ENCODE measurements at regions not wholly inside any gene's neighbourhood (a gene's known extent, or its start where the extent isn't known, plus 50 kb on each side); places are given as distances from the start of the nearest gene placed in this dataset.
A peak's percentile ranks its signal among the peaks of the same experiment; 100 is the strongest.
"Not testable (repeated sequence)": the region's sequence is repeated elsewhere in the genome, so short reads cannot be mapped to it uniquely, and the experiment has no call there.

DNA sequence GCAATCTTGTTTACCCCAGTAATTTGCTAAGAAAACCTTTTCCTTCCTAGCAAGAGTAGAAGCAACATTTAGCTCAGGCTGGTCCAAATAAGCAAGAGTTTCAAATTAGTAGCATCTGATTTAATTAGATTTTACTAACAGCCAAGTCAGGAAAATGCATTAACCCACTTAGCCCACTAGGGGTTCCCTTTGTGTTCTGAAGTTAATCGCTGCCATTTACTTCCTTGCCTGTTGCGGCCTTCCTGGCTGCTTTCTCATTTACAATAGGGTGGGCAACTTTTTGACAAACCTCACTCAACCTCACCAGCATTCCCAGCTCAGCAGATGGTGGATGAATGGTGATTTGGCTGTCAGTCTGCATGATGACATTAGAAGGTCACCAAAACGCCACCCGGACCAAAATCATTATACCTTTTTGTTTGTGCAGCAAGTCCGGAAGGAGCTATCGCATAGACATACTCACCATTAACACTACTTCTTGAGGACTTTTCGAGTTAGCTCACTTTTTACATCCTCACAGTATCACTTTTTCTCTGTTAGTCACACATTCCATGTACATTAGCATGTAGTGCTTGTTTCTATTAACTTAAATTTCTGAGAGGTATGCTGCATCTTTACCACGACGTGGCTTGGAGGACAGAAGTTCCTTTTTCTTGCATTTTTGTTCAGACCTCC, 101.5 kb upstream of the SETBP1 start:
- WGBS (ENCODE audit: insufficient coverage, insufficient read length) = no CpG with 5 or more reads among the region's 9 CpGs
- peak; percentile 35 for DNase-seq (ENCODE audit: low read depth, low spot score)

GRCh38 chr18:44579745-44580144, 100.9 kb upstream of the SETBP1 start:
- no peak overlapping the region for H3K4me3 ChIP-seq (ENCODE audit: low read length)
- no peaks in the 10 kb centered on the region for H3K4me1 ChIP-seq (ENCODE audit: control insufficient read depth, insufficient read depth, low read length)
- no peak overlapping the region for H3K27ac ChIP-seq (ENCODE audit: low read length)
- WGBS (ENCODE audit: insufficient coverage, insufficient read length) = no CpG with 5 or more reads among the region's 7 CpGs
- H3K36me3 ChIP-seq (ENCODE audit: control insufficient read depth, insufficient read depth, low read length) = no peaks in the 10 kb centered on the region
- no peak for DNase-seq (ENCODE audit: low read depth, low spot score)
- H3K9me3 ChIP-seq (ENCODE audit: control insufficient read depth, insufficient read depth, low read length) = no peaks in the 10 kb centered on the region
- no peaks in the 10 kb centered on the region for H3K27me3 ChIP-seq (ENCODE audit: control insufficient read depth, insufficient read depth, low read length)

More for the DNA sequence above, 101.5 kb upstream of the SETBP1 start:
- no peak overlapping the region for H3K27ac ChIP-seq (ENCODE audit: low read length)
- no peaks in the 10 kb centered on the region for H3K4me1 ChIP-seq (ENCODE audit: control insufficient read depth, insufficient read depth, low read length)
- H3K27me3 ChIP-seq (ENCODE audit: control insufficient read depth, insufficient read depth, low read length) = no peaks in the 10 kb centered on the region
- no peaks in the 10 kb centered on the region for H3K36me3 ChIP-seq (ENCODE audit: control insufficient read depth, insufficient read depth, low read length)
- H3K9me3 ChIP-seq (ENCODE audit: control insufficient read depth, insufficient read depth, low read length) = no peaks in the 10 kb centered on the region
- H3K4me3 ChIP-seq (ENCODE audit: low read length) = no peak overlapping the region

DNA sequence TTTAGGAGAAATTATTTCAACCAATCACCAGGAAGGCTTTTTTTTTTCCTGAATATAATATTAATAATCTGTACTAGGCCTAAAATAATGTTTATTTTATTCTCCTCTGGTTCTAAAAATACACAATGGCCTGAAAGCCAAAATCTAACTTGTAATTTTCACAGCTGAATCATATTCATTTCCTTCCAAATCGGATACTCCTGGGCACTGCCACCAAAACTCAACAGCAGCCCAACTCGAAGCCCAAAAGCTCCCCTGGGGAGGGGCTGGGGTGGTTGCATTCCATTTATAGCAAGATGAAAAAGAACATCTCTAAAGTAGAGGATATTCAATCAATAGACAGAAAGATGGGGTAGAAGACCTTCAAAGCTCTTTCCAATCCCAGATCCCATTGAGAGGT, 100.5 kb upstream of the SETBP1 start:
- Histone ChIP-seq H3K4me3 (ENCODE audit: low read length) (no peak overlapping the region), H3K9me3 (ENCODE audit: control insufficient read depth, insufficient read depth, low read length) (no peaks in the 10 kb centered on the region), H3K4me1 (ENCODE audit: control insufficient read depth, insufficient read depth, low read length) (no peaks in the 10 kb centered on the region), H3K27me3 (ENCODE audit: control insufficient read depth, insufficient read depth, low read length) (no peaks in the 10 kb centered on the region), H3K27ac (ENCODE audit: low read length) (no peak overlapping the region), H3K36me3 (ENCODE audit: control insufficient read depth, insufficient read depth, low read length) (no peaks in the 10 kb centered on the region)
- no peak for DNase-seq (ENCODE audit: low read depth, low spot score)
- WGBS (ENCODE audit: insufficient coverage, insufficient read length) = no CpG with 5 or more reads among the region's 2 CpGs

DNA sequence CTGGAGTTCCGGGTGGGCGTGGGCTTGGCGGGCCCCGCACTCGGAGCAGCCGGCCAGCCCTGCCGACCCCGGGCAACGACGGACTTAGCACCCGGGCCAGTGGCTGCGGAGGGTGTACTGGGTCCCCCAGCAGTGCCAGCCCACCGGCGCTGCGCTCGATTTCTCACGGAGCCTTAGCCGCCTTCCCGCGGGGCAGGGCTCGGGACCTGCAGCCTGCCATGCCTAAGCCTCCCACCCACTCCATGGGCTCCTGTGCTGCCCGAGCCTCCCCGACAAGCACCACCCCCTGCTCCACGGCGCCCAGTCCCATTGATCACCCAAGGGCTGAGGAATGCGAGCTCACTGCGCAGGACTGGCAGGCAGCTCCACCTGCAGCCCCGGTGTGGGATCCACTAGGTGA, 99.9 kb upstream of the SETBP1 start:
- not testable (repeated sequence) for H3K4me3 ChIP-seq (ENCODE audit: low read length); H3K4me1 ChIP-seq (ENCODE audit: control insufficient read depth, insufficient read depth, low read length); H3K9me3 ChIP-seq (ENCODE audit: control insufficient read depth, insufficient read depth, low read length); H3K27ac ChIP-seq (ENCODE audit: low read length); H3K36me3 ChIP-seq (ENCODE audit: control insufficient read depth, insufficient read depth, low read length); H3K27me3 ChIP-seq (ENCODE audit: control insufficient read depth, insufficient read depth, low read length); DNase-seq (ENCODE audit: low read depth, low spot score)
- no CpG with 5 or more reads among the region's 28 CpGs for WGBS (ENCODE audit: insufficient coverage, insufficient read length)

DNA sequence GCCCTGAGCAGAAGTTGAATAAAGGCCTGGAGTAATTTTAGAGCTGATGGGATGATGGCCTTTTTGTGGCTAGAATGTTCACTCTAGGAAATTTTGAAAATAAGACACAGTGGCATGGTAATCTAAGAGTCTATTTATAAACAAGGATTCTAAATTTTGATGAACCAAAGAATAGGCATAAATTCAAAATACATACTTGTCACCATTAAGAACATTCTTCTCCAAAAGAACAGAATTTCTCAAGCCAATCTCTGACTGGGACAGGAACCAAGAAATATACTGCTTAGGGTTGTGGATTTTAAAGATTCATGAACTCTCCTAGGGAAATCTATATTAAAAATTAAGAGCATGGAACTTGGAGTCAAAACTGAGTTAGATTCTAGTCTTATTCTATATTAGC, 98.2 kb upstream of the SETBP1 start:
- H3K4me1 ChIP-seq (ENCODE audit: control insufficient read depth, insufficient read depth, low read length) = no peaks in the 10 kb centered on the region; the same call in 1 of the 2 replicates
- H3K9me3 ChIP-seq (ENCODE audit: control insufficient read depth, insufficient read depth, low read length) = no peaks in the 10 kb centered on the region
- H3K4me3 ChIP-seq (ENCODE audit: low read length) = no peak overlapping the region
- no peak for DNase-seq (ENCODE audit: low read depth, low spot score)
- no peak overlapping the region for H3K27ac ChIP-seq (ENCODE audit: low read length)
- H3K27me3 ChIP-seq (ENCODE audit: control insufficient read depth, insufficient read depth, low read length) = no peaks in the 10 kb centered on the region
- H3K36me3 ChIP-seq (ENCODE audit: control insufficient read depth, insufficient read depth, low read length) = no peaks in the 10 kb centered on the region

- Histone ChIP-seq H3K4me1 (ENCODE audit: control insufficient read depth, insufficient read depth, low read length) (no peaks in the 10 kb centered on the region; the same call in 1 of the 2 replicates), H3K27me3 (ENCODE audit: control insufficient read depth, insufficient read depth, low read length) (no peaks in the 10 kb centered on the region), H3K27ac (ENCODE audit: low read length) (no peak overlapping the region), H3K4me3 (ENCODE audit: low read length) (no peak overlapping the region), H3K36me3 (ENCODE audit: control insufficient read depth, insufficient read depth, low read length) (no peaks in the 10 kb centered on the region), H3K9me3 (ENCODE audit: control insufficient read depth, insufficient read depth, low read length) (no peaks in the 10 kb centered on the region)
- no peak for DNase-seq (ENCODE audit: low read depth, low spot score)
Measured at GRCh38 chr18:44584900-44585299, 95.8 kb upstream of the SETBP1 start.

GRCh38 chr18:44586782-44587524, 93.7 kb upstream of the SETBP1 start:
- H3K36me3 ChIP-seq (ENCODE audit: control insufficient read depth, insufficient read depth, low read length) = no peaks in the 10 kb centered on the region
- DNase-seq (ENCODE audit: low read depth, low spot score) = no peak
- H3K4me3 ChIP-seq (ENCODE audit: low read length) = no peak overlapping the region
- no peaks in the 10 kb centered on the region for H3K27me3 ChIP-seq (ENCODE audit: control insufficient read depth, insufficient read depth, low read length)
- WGBS (ENCODE audit: insufficient coverage, insufficient read length) = no CpG with 5 or more reads among the region's 4 CpGs
- H3K27ac ChIP-seq (ENCODE audit: low read length) = no peak overlapping the region
- H3K4me1 ChIP-seq (ENCODE audit: control insufficient read depth, insufficient read depth, low read length) = no peaks in the 10 kb centered on the region; the same call in 1 of the 2 replicates
- H3K9me3 ChIP-seq (ENCODE audit: control insufficient read depth, insufficient read depth, low read length) = no peaks in the 10 kb centered on the region

DNA sequence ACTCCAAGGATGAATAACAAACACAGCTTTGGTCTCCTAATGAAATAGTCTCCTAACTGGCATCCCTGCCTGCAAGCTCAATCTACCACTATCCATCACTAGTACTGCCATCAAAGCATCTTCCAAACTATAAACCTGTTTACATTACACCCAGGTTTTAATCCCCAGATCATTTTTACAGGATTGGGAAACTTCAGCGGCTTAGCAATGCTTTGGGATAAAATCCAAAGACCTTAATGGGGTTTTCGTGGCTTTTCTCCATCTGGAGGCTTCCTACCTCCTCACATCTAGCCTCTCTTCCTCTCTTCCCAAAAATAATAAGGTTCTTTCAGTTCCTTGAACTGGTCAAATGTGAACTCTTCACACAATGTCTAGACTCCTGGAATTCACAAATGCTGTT, 92.2 kb upstream of the SETBP1 start:
- Histone ChIP-seq H3K4me1 (ENCODE audit: control insufficient read depth, insufficient read depth, low read length) (no peaks in the 10 kb centered on the region; the same call in 1 of the 2 replicates), H3K9me3 (ENCODE audit: control insufficient read depth, insufficient read depth, low read length) (no peaks in the 10 kb centered on the region), H3K27me3 (ENCODE audit: control insufficient read depth, insufficient read depth, low read length) (no peaks in the 10 kb centered on the region), H3K36me3 (ENCODE audit: control insufficient read depth, insufficient read depth, low read length) (no peaks in the 10 kb centered on the region), H3K27ac (ENCODE audit: low read length) (no peak overlapping the region), H3K4me3 (ENCODE audit: low read length) (no peak overlapping the region)
- WGBS (ENCODE audit: insufficient coverage, insufficient read length) = no CpG with 5 or more reads among the region's 2 CpGs
- DNase-seq (ENCODE audit: low read depth, low spot score) = no peak

GRCh38 chr18:44589693-44590355, 90.9 kb upstream of the SETBP1 start:
- Histone ChIP-seq H3K36me3 (ENCODE audit: control insufficient read depth, insufficient read depth, low read length) (no peaks in the 10 kb centered on the region), H3K27me3 (ENCODE audit: control insufficient read depth, insufficient read depth, low read length) (no peaks in the 10 kb centered on the region), H3K4me1 (ENCODE audit: control insufficient read depth, insufficient read depth, low read length) (no peaks in the 10 kb centered on the region; the same call in 1 of the 2 replicates), H3K9me3 (ENCODE audit: control insufficient read depth, insufficient read depth, low read length) (no peaks in the 10 kb centered on the region), H3K4me3 (ENCODE audit: low read length) (no peak overlapping the region), H3K27ac (ENCODE audit: low read length) (no peak overlapping the region)
- no peak for DNase-seq (ENCODE audit: low read depth, low spot score)
- WGBS (ENCODE audit: insufficient coverage, insufficient read length) = no CpG with 5 or more reads among the region's 3 CpGs

GRCh38 chr18:44590956-44591670, 89.6 kb upstream of the SETBP1 start:
- Histone ChIP-seq H3K36me3 (ENCODE audit: control insufficient read depth, insufficient read depth, low read length) (no peaks in the 10 kb centered on the region), H3K4me1 (ENCODE audit: control insufficient read depth, insufficient read depth, low read length) (peaks cover 1% of the 10 kb centered on the region; the same call in 1 of the 2 replicates), H3K27me3 (ENCODE audit: control insufficient read depth, insufficient read depth, low read length) (no peaks in the 10 kb centered on the region), H3K27ac (ENCODE audit: low read length) (no peak overlapping the region), H3K9me3 (ENCODE audit: control insufficient read depth, insufficient read depth, low read length) (no peaks in the 10 kb centered on the region), H3K4me3 (ENCODE audit: low read length) (no peak overlapping the region)
- no CpG with 5 or more reads among the region's 1 CpG for WGBS (ENCODE audit: insufficient coverage, insufficient read length)
- DNase-seq (ENCODE audit: low read depth, low spot score) = no peak
